ENCODE measurements at regions not wholly inside any gene's neighbourhood (a gene's known extent, or its start where the extent isn't known, plus 50 kb on each side); places are given as distances from the start of the nearest gene placed in this dataset.

DNA sequence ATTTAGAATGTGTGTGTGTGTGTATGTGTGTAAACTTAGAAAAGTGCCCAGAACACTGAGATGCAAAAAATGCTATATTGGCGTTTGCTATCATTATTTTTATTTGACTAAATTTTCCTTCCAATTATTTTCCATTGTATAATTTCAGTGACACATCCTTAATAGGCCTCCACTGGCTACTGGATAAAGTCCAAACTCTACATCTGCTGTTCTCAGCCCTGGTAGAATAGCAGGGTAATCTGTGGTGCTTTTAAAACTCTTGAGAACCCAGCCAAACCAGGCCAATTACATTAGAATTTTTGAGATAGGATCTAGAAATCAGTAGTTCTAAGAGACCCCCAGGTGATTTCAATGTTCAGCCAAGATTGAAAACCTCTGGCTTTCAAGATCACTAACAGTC, 66.4 kb downstream of the ZNF503 start:
- TF ChIP-seq, protein P1, sequence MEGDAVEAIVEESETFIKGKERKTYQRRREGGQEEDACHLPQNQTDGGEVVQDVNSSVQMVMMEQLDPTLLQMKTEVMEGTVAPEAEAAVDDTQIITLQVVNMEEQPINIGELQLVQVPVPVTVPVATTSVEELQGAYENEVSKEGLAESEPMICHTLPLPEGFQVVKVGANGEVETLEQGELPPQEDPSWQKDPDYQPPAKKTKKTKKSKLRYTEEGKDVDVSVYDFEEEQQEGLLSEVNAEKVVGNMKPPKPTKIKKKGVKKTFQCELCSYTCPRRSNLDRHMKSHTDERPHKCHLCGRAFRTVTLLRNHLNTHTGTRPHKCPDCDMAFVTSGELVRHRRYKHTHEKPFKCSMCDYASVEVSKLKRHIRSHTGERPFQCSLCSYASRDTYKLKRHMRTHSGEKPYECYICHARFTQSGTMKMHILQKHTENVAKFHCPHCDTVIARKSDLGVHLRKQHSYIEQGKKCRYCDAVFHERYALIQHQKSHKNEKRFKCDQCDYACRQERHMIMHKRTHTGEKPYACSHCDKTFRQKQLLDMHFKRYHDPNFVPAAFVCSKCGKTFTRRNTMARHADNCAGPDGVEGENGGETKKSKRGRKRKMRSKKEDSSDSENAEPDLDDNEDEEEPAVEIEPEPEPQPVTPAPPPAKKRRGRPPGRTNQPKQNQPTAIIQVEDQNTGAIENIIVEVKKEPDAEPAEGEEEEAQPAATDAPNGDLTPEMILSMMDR (IDR thresholded peaks at IDR 0.05; ENCODE audit: insufficient read depth, low read length, poor library complexity, severe bottlenecking), result no peak
- no peak for TF ChIP-seq EZH2phosphoT487 (conservative IDR thresholded peaks at IDR 0.05; ENCODE audit: low read length)
